Activated CD8-positive, alpha-beta T cell treated with anti-CD3 and anti-CD28 coated beads for 36 hours (primary cell): ENCODE measurements at regions not wholly inside any gene's neighbourhood (a gene's known extent, or its start where the extent isn't known, plus 50 kb on each side); places are given as distances from the start of the nearest gene placed in this dataset.

Experiments
- ATAC-seq: fragments of 200-7000 bp; cut with Tn5 transposase; one replicate; pipeline ENCODE4 v1.10.0; 2021; ENCODE audit warnings: mild to moderate bottlenecking, moderate library complexity
- CTCF ChIA-PET: fragments of 350-600 bp; sonication (Branson Sonifier 250); formaldehyde crosslinking; loops from one replicate; lab custom pipeline; 2021; ENCODE audit warnings: antibody characterized with exemption; lab: Charles Lee
- POLR2A ChIA-PET: fragments of 350-600 bp; sonication (Branson Sonifier 250); formaldehyde crosslinking; loops from one replicate; lab custom pipeline; 2021; ENCODE audit warnings: antibody characterized with exemption; lab: Charles Lee
- DNase-seq: peaks from one replicate; pipeline ENCODE4 v3.0.0-alpha.2; 2020
- H3K27ac Mint-ChIP-seq: one replicate; pipeline ENCODE4 v1.8.0; 2021; ENCODE audit warnings: mild to moderate bottlenecking, mixed read lengths
- H3K27me3 Mint-ChIP-seq: one replicate; pipeline ENCODE4 v1.8.0; 2021; ENCODE audit warnings: mixed read lengths
- H3K36me3 Mint-ChIP-seq: one replicate; pipeline ENCODE4 v1.8.0; 2021; ENCODE audit warnings: low read depth, mixed read lengths
- H3K4me1 Mint-ChIP-seq: one replicate; pipeline ENCODE4 v1.8.0; 2021; ENCODE audit warnings: low read depth, mixed read lengths
- H3K4me3 Mint-ChIP-seq: one replicate; pipeline ENCODE4 v1.8.0; 2021; ENCODE audit warnings: mild to moderate bottlenecking, moderate library complexity, mixed read lengths
- H3K9me3 Mint-ChIP-seq: one replicate; pipeline ENCODE4 v1.8.0; 2021; ENCODE audit warnings: mixed read lengths
- CTCF ChIP-seq: fragments of 200-600 bp; IDR thresholded peaks from one replicate; pipeline ENCODE4 v1.8.0; 2022; ENCODE audit warnings: antibody characterized with exemption, mild to moderate bottlenecking
- intact Hi-C: fragments of 100-400 bp; cut with micrococcal nuclease; formaldehyde crosslinking; loops from one replicate; pipeline ENCODE4 v1.10.0; 2022

- intact Hi-C loops = no loop called here
- DNase-seq (no peak), ATAC-seq (no peak)
- POLR2A ChIA-PET = interaction anchor here (0.6 kb wide), 1 partner anchor 30 kb away, joined by 3 read pairs; no protein-coding TSS in a partner anchor
- H3K36me3 Mint-ChIP-seq = no peaks in the 10 kb centered on the region
- H3K27ac Mint-ChIP-seq = no peak overlapping the region
- CTCF ChIA-PET = no interaction called here
- H3K9me3 Mint-ChIP-seq = no peaks in the 10 kb centered on the region
- no peak overlapping the region for H3K4me3 Mint-ChIP-seq
- no peaks in the 10 kb centered on the region for H3K4me1 Mint-ChIP-seq
- no peak for TF ChIP-seq CTCF
- peaks cover 6% of the 10 kb centered on the region for H3K27me3 Mint-ChIP-seq
These were observed 105.1 kb upstream of the SLC34A2 start for GRCh38 chr4:25550376-25551030.

- no peak for TF ChIP-seq CTCF
These were observed 104.0 kb upstream of the SLC34A2 start for GRCh38 chr4:25551605-25552004.

GRCh38 chr4:25552580-25553271, 102.9 kb upstream of the SLC34A2 start:
- H3K27me3 Mint-ChIP-seq = peaks cover 2% of the 10 kb centered on the region
- no peak for TF ChIP-seq CTCF
- CTCF ChIA-PET = no interaction called here
- no peaks in the 10 kb centered on the region for H3K9me3 Mint-ChIP-seq
- intact Hi-C loops = no loop called here
- no peaks in the 10 kb centered on the region for H3K4me1 Mint-ChIP-seq
- ATAC-seq (no peak), DNase-seq (no peak)
- H3K4me3 Mint-ChIP-seq = no peak overlapping the region
- H3K27ac Mint-ChIP-seq = no peak overlapping the region
- POLR2A ChIA-PET = no interaction called here
- H3K36me3 Mint-ChIP-seq = no peaks in the 10 kb centered on the region

More at GRCh38 chr4:25551605-25552004, 104.0 kb upstream of the SLC34A2 start:
- H3K27ac Mint-ChIP-seq = no peak overlapping the region
- intact Hi-C loops = no loop called here
- ATAC-seq = no peak
- ChIA-PET POLR2A (no interaction called here), CTCF (no interaction called here)
- no peak overlapping the region for H3K4me3 Mint-ChIP-seq
- H3K9me3 Mint-ChIP-seq = no peaks in the 10 kb centered on the region
- DNase-seq = no peak
- peaks cover 5% of the 10 kb centered on the region for H3K27me3 Mint-ChIP-seq
- H3K4me1 Mint-ChIP-seq = no peaks in the 10 kb centered on the region
- H3K36me3 Mint-ChIP-seq = no peaks in the 10 kb centered on the region

- ChIA-PET CTCF (no interaction called here), POLR2A (no interaction called here)
- intact Hi-C loops = no loop called here
- Mint-ChIP-seq H3K36me3 (no peaks in the 10 kb centered on the region), H3K4me1 (no peaks in the 10 kb centered on the region), H3K4me3 (no peak overlapping the region), H3K27ac (no peak overlapping the region), H3K9me3 (no peaks in the 10 kb centered on the region), H3K27me3 (no peaks in the 10 kb centered on the region)
- ATAC-seq (no peak), DNase-seq (no peak)
- TF ChIP-seq CTCF = no peak
These were observed 96.1 kb upstream of the SLC34A2 start for GRCh38 chr4:25559508-25559907.

- no peak for ATAC-seq
These were observed 95.0 kb upstream of the SLC34A2 start for GRCh38 chr4:25560605-25561004.

More at GRCh38 chr4:25560605-25561004, 95.0 kb upstream of the SLC34A2 start:
- ChIA-PET POLR2A (no interaction called here), CTCF (no interaction called here)
- intact Hi-C loops = no loop called here
- no peak for TF ChIP-seq CTCF
- Mint-ChIP-seq H3K27me3 (no peaks in the 10 kb centered on the region), H3K9me3 (no peaks in the 10 kb centered on the region), H3K4me1 (no peaks in the 10 kb centered on the region), H3K27ac (no peak overlapping the region), H3K4me3 (no peak overlapping the region), H3K36me3 (no peaks in the 10 kb centered on the region)
- no peak for DNase-seq
